HG02759 (cell line): ENCODE measurements at regions not wholly inside any gene's neighbourhood (a gene's known extent, or its start where the extent isn't known, plus 50 kb on each side); places are given as distances from the start of the nearest gene placed in this dataset.

ENCODE experiments used
- ATAC-seq: cut with Tn5 transposase; IDR thresholded peaks from one replicate; pipeline ENCODE4 v1.9.1; 2021; ENCODE audit warnings: mild to moderate bottlenecking, moderate library complexity; ENCODE audit not compliant: unreplicated experiment

DNA sequence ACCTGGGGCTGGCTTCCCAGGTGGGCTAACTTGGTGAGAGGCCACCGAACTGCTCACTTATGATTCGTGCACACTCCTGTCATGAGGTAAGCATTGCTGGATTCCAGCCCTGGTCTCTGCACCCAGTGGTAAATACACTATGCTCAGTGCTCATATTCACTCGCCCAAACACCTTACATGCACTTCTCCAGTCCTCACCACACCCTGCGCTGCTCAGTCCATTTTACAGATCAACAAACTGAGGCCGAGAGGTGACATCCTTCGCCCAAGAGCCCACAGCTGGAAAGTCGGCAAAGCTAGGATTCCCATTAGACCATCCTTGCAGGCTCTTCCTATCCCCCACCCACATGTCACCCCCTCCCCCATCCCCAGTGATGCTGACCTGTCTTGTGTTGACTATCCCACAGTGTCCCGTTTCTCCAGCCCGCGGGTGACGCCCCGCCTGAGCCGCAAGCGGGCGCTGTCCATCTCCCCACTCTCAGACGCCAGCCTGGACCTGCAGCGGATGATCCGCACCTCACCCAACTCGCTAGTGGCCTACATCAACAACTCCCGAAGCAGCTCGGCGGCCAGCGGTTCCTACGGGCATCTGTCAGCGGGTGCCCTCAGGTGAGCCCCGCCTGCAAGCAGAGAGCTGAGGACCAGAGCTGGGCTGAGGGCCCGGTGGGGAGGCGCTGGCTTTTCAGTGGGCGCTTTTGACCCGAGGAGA is 232.8 kb downstream of the GLI2 start:
- ATAC-seq, result no peak

DNA sequence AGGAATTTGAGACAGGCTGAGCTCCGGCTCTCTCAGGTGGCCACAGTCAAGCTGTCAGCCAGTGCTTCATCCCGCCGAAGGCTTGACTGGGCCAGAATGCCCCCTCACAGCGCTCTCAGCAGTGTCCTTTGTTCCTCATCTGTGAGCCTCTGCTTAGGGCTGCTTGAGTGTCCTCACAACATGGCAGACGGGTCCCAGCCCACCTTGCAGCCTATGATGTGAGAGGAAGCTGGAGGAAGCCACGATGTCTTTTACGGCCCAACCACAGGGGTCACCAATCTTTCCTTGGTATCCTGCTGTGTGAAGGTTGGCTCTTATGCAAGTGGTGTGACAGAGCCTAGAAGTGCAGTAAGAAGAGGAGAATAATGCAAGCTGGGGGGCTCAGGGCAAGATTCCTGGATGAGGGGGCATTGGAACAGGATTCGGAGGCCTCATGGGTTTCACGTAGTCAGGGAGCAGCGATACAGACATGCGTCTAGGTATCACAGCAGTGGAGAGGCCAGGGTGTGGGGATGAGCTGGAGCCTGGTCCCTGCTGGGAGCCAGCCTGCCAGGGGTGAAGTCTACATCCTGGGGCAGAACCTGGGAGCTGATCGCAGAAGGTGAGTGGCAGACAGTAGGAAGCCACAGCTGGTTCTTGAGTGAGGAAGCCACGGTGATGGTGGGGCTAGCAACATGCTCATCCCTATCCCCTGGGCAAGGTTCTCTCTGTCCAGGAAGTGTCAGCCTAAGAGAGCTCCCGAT is 234.1 kb downstream of the GLI2 start:
- no peak for ATAC-seq

DNA sequence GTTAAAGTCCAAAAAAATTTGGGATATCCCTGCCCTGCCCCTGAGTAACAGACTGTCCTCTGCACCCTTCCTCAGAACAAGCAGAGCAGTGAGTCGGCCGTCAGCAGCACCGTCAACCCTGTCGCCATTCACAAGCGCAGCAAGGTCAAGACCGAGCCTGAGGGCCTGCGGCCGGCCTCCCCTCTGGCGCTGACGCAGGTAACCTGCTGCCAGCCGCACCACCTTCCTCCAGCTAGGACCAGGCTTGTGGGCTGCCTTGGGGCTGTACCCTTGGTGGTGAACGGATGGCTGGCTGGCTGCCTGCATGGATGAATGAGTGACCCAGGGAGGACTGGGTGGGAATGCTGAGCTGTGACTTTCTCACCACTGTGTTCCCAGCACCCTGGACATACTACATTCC is 236.2 kb downstream of the GLI2 start:
- no peak for ATAC-seq

DNA sequence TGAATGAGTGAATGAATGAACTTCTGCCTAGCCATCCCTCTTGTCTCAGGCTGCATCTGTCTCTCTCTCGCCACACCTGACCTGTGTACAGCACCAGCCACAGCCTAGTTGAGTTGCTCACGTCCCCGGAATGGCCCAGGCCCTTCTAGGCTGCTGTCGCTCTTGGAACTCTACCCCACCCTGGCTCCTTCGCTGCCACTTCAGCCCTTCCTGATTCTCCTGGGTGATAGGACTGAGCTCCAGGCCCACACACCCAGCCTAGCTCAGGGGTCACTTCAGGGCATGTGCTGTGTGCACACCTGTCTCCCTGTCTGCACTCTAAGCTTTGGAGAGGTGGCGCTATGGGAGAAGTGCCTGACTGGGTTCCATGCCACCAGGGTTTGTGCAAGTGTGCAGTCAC is 236.6 kb downstream of the GLI2 start:
- no peak for ATAC-seq

DNA sequence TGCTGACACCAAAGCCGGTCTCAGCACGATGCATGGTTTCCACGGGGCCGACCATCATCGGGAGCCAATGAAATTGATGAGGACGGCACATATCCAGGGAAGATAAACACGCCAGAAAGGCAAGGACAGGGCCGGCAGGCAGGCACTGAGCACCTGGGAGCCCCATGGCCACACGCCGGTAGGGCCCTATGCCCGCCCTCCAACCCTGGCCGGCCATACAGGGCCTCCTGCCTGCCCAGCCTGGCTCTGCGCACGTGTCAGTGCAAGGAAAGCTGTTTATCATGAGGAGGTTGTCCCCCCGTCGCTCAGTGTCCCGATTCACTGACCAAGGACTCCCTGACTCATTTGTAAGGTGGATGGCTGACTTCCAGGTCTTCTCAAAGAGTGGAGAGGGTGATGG is 237.5 kb downstream of the GLI2 start:
- ATAC-seq, result no peak

DNA sequence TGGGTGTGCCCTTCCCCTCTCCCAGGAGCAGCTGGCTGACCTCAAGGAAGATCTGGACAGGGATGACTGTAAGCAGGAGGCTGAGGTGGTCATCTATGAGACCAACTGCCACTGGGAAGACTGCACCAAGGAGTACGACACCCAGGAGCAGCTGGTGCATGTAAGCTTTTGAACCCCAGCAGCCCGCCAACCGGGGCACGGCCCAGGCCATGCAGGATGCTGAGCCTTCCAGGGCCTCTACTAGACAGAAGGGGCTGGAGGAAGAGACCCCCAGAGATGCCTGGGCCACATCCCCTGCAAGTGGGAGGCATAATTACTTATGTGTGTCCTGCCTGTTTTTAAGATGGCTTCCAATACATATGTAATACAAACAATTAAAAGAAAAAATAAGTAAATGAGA is 239.3 kb downstream of the GLI2 start:
- ATAC-seq, result no peak

DNA sequence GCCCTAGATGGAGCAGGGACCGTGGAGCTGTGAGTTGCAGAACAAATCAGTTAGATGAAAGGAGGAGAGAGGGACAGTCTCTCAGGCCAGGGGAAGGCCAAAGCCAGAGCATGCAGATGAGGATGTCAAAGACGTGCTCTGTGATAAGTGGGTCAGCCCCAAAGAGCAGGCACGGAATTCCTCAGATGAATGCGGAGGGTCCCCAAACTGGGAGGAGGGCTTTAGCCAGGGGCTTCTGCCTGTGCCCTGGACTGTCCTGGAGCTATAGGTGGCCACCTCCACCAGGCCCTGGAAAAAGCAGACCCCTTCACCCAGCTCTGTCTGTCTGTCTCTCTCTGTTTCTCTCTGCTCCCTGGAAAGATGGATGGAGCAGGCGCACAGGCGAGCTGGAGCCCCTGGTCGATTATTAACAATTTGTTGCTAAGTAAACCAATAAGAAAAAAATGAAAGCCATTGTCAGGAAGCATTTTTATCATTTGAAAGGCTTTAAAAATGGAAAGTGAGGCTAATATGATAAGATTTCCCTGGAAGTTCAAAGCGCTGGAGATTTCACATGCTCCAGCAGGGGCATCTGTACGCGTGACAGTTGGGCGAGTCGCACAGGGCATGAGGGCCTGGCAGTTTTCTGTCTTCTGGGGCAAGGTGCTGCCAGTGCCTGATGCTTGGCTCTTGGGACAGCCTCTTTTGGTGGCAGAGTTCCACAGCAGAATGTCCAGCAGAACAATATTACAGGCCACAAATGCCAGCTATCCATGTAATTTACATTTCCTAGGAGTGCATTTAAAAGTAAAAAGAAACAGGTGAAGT is 241.0 kb downstream of the GLI2 start:
- no peak for ATAC-seq

DNA sequence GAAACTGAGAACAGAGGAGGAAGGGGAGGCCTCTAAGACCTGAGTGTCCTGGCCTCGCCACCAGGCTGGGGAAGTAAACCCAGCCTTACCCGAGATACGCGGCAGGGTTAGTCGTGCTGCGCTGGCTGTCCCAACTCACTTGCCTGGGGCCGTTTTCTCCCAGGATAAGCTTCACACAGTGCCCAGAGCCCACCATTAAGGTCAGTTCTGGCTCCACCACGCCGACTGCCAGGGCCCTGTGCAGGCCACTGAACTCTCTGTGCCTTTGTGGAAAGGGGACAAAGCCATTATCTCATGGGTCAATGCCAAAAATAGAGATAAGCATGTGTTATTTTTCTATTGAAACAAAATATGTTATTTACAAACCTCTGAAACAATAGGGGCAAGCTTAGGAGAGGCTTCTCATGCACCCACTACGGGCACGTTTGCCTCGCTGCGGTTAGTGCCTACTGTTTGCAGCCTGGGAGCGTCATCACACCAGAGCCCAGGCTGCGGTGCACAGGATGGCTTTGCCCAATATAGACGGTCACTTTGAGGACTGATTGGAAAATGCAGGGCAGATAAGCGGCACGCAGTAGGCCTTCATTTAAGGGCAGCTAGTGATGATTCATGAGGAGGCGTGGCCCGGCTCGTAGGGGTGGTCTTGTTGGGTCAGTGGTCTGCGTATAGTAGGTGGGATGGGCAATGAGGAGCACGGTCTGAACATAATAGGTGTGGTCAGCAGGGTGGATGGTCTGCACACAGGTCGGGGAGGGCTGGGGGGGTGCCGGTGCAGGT is 242.1 kb downstream of the GLI2 start:
- no peak for ATAC-seq

DNA sequence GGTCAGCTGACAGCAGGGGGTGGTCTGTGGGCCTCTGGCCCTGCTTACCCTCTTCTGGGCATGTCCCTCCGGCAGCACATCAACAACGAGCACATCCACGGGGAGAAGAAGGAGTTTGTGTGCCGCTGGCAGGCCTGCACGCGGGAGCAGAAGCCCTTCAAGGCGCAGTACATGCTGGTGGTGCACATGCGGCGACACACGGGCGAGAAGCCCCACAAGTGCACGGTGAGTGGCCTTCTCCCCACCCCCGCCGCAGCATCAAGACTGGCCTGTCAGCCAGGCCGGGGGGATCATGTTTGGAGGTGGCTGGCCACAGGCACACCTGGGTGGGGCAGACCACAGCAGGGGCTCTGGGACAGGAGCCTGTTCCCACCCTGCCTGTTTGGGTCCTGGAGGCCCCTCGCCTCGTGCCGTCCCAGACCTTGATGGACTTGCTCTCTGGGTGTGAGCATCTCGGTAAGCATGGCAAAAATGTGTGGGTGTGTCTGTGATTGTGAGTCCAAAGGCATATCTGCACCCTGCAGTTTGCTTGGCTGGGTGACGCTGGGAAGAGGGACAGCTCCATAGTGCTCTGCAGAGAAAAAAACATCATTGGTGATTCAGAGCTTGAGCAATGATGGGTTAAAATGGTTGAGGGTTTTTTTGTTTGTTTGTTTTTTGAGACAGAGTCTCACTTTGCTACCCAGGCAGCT is 242.8 kb downstream of the GLI2 start:
- no peak for ATAC-seq

DNA sequence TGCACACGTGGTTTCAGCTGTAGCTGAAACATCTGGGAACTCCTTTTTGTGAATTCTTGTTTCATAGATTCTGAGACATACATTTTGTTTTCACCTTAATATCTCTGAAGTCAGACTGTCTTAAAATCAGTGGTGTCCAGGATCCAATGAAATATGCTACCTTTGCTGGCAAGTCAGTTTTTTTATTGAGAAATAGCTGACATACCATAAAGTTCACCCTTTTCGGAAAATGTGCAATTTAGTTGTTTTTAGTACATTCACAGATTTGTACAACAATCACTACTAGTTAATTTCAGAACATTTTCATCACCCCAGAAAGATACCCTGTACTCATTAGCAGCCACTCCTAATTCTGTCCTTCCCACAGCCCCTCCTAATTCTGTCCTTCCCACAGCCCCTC is 243.7 kb downstream of the GLI2 start:
- no peak for ATAC-seq

DNA sequence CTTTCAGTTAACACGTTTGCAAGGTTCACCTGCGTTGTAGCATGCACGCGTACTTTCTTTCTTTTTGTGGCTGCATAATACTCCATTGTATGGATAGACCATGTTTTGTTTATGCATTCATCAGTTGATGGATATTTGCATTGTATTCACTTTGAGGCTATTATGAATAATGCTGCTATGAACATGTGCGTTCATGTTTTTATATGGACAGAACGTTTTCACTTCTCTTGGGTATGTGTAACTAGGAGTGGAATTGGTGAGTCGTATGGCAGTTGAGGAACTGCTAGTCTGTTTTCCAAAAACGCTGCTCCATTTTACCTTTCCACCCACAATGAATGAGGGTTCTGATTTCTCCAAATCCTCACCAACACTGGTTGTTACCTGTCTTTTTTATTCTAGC is 244.3 kb downstream of the GLI2 start:
- ATAC-seq, result no peak

DNA sequence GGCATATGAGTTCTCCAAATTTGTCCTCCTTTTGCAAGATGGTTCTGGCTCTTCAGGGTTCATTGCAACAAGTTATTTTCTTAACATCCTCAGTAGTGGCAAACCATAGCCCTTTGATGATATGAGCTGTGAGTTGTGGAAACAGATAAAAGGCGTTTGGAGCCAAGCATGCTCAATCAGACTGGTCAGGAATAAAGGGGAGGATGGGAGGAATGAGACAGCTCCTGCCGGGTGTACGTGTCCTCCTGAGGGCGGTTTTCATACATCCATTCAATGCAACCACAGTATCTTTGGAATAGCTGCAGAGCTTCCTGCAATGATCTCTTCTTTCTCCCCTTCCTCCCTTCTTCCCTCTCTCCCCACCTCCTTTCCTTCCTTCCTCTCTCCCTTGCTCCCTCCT is 245.8 kb downstream of the GLI2 start:
- no peak for ATAC-seq

DNA sequence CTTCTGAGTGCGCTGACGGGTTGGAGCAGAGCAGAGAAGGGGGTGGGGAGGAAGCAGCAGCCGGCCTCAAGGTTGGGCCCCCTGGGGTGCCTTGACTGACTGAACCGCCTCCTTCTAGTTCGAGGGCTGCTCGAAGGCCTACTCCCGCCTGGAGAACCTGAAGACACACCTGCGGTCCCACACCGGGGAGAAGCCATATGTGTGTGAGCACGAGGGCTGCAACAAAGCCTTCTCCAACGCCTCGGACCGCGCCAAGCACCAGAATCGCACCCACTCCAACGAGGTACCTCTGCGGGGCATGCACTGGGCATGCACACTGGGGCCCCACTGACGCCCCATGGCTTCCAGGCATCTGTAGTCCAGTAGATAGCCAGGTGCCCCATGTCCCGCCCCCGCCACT is 246.9 kb downstream of the GLI2 start:
- ATAC-seq, result no peak

DNA sequence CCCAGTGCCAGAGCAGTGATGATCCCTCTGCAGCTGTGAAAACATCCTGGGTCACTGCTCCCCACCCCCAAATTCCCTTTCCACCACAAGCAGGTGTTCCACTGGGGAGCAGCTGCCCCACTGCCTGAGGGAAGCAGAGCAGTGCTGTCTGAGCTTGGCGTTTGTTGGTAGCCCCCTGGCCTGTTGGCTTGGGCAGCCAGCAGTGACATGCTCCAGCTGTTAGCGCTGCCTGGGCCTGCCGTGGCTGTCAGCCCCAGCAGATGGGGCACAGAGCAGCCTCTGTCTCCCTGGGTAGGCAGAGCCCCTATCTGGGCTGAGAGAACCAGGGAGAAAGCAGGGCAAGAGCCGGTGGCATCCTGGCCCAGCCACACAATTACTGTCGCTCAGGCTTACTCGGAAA is 247.7 kb downstream of the GLI2 start:
- ATAC-seq, result no peak

DNA sequence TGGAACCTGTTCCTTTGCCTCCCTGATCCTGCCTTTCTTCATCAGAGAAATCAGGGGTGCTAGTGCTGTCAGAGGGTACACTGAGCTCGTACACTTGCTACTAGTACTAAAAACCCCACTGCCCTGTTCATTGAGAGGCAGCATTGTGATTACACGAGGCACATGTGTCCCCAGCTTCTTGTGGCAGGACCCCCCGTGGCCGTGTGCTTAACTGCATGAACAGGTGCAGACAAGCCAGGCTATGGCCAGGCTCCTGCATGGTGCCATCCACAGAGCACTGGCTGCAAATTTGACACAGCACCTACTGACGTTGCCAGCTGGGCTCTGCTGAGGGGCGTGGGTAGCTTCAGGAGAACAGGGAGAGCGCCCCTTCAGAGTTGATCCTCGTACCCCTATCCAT is 248.4 kb downstream of the GLI2 start:
- no peak for ATAC-seq

DNA sequence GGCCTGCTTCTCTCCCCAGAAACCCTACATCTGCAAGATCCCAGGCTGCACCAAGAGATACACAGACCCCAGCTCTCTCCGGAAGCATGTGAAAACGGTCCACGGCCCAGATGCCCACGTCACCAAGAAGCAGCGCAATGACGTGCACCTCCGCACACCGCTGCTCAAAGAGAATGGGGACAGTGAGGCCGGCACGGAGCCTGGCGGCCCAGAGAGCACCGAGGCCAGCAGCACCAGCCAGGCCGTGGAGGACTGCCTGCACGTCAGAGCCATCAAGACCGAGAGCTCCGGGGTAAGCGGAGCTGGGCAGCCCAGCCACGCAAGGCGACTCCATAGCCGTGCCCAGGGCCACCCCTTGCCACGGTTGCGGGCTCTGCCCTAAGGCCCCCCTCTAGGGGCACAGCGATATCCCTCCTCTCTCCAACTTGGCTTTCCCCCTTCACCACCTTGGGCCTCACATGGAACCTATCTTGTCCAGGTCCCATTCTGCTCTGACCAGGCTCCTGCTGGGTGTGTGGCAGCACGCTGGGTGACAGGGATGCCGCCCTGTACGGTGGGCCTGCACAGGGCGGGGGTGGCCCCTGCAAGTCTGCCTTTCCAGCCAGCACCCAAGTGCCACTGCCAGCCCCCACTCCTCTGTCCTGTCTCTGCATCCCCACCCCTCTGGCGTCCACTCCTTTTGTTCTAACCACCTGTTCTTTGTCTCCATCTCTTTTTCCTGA is 248.9 kb downstream of the GLI2 start:
- ATAC-seq, result no peak

DNA sequence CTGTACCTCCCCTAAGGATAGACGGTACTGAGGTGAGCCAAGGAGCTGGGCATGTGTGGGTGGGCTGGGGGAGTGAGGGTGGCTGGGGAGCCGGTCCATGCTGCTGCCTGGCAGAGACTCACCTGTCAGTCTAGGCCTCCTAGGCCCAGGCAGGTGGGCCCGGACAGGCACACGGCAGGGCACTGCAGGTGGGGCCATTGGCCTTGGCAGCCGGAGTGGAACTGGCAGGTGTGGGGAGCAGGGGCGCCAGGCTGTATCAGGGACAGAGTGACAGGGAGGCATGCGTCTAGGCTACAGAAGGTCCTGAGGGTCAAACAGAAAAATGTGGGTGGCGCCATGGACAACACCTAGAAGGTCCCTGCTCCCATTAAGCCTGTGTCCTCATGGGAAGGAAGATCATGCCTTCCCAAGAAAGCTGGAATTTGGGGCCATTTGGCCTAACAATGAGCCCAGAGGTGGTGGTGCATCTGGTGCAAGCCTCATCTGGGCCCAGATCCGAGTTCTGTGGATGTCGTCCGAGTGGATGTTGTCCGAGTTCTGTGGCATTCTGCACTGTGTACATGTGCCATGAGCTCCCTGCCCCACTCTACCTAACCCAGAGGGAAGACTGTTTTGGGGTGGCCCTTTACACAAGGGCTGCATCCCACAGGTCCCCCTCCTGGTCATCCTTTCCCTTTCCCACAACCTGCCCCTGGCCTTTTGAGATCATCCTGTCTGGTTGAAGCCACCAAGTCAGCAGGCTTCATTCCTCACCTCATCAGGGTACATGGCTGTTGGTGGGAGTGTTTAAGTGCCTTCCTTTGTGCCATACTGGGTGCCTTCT is 249.7 kb downstream of the GLI2 start:
- ATAC-seq, result no peak

DNA sequence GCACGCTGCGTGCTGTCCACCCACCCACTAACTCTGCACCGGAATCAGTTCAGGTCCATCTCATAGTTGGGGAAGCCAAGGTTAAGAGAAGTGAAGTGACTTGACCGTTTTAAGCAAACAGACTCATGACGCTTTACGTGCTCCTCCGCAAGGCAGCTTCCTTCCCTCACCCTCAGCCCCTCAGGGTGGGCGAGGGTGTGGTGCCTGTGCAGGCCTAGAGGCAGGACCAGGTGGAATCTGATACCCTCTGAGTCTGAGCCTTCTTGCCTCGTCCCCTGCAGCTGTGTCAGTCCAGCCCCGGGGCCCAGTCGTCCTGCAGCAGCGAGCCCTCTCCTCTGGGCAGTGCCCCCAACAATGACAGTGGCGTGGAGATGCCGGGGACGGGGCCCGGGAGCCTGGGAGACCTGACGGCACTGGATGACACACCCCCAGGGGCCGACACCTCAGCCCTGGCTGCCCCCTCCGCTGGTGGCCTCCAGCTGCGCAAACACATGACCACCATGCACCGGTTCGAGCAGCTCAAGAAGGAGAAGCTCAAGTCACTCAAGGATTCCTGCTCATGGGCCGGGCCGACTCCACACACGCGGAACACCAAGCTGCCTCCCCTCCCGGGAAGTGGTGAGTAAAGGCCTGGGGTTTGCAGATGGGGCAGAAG is 250.5 kb downstream of the GLI2 start:
- no peak for ATAC-seq
